H1 (cell line): ENCODE measurements at regions not wholly inside any gene's neighbourhood (a gene's known extent, or its start where the extent isn't known, plus 50 kb on each side); places are given as distances from the start of the nearest gene placed in this dataset.

Experiments
- CTCF ChIA-PET: fragments of 300-600 bp; sonication (Branson Sonifier 250); formaldehyde crosslinking; loops from one replicate; lab custom pipeline; 2021; ENCODE audit not compliant: partially characterized antibody; lab: Charles Lee
- POLR2A ChIA-PET: fragments of 300-600 bp; sonication (Branson Sonifier 250); formaldehyde crosslinking; loops from one replicate; lab custom pipeline; 2021; ENCODE audit warnings: inconsistent platforms; ENCODE audit not compliant: partially characterized antibody; lab: Charles Lee
- DNase-seq, 2 experiments: peaks; one replicate each; pipeline versions ENCODE4 v3.0.0 to v3.0.0-alpha.2; 2010 to 2022; ENCODE audit warnings: low spot score in 2 of 2, low read depth in 1 of 2, mixed read lengths in 1 of 2
- FAIRE-seq: peaks from 2 replicates; lab custom pipeline; 2011; peaks lifted over from hg19 to GRCh38; lab: Jason Lieb, UNC
- H2AFZ ChIP-seq: 2 replicates; pipeline ENCODE4 v1.8.1; 2012; ENCODE audit warnings: low read length, inconsistent platforms
- H2AK5ac ChIP-seq: 2 replicates; pipeline ENCODE4 v1.6.1; 2013; ENCODE audit warnings: low read depth, low read length
- H2BK120ac ChIP-seq: replicated peaks from 2 replicates; pipeline ENCODE3; 2013; ENCODE audit warnings: low read depth, low read length, inconsistent platforms
- H2BK12ac ChIP-seq: 2 replicates; pipeline ENCODE4 v1.6.1; 2013; ENCODE audit warnings: low read depth, low read length
- H2BK15ac ChIP-seq: 2 replicates; pipeline ENCODE4 v1.6.1; 2013; ENCODE audit warnings: low read length
- H2BK20ac ChIP-seq: 2 replicates; pipeline ENCODE4 v1.6.1; 2013; ENCODE audit warnings: low read length
- H2BK5ac ChIP-seq: 2 replicates; pipeline ENCODE4 v1.6.1; 2013; ENCODE audit warnings: low read depth, low read length
- H3K14ac ChIP-seq: 2 replicates; pipeline ENCODE4 v1.6.1; 2013; ENCODE audit warnings: inconsistent platforms; ENCODE audit not compliant: insufficient read length
- H3K18ac ChIP-seq: 2 replicates; pipeline ENCODE4 v1.6.1; 2013; ENCODE audit warnings: low read length; ENCODE audit errors: extremely low read depth
- H3K23ac ChIP-seq: 2 replicates; pipeline ENCODE4 v1.6.1; 2013; ENCODE audit warnings: inconsistent platforms; ENCODE audit not compliant: insufficient read length
- H3K23me2 ChIP-seq: 2 replicates; pipeline ENCODE4 v1.6.1; 2013; ENCODE audit warnings: low read depth, low read length
- H3K27ac ChIP-seq: 2 replicates; pipeline ENCODE4 v1.6.1; 2011; ENCODE audit warnings: low read depth, low read length, inconsistent platforms
- H3K27me3 ChIP-seq, 4 experiments: replicated peaks in 1 of 4; 1 replicate in 1 of 4; 2 replicates in 3 of 4; pipeline versions ENCODE4 v1.6.1 to v1.8.1; 2011 to 2013; ENCODE audit warnings: low read length in 3 of 4, mild to moderate bottlenecking in 3 of 4, inconsistent platforms in 2 of 4, mixed read lengths in 2 of 4, moderate library complexity in 1 of 4; ENCODE audit not compliant: control insufficient read depth in 3 of 4, insufficient read depth in 3 of 4; ENCODE audit errors: extremely low read depth in 1 of 4
- H3K36me3 ChIP-seq, 4 experiments: 2 replicates each; pipeline versions ENCODE4 v1.6.1 to v1.8.1; 2011 to 2013; ENCODE audit warnings: mild to moderate bottlenecking in 4 of 4, low read length in 3 of 4, moderate library complexity in 2 of 4, control low read depth in 1 of 4, inconsistent platforms in 1 of 4; ENCODE audit not compliant: insufficient read depth in 4 of 4, control insufficient read depth in 2 of 4
- H3K4ac ChIP-seq: replicated peaks from 2 replicates; pipeline ENCODE3; 2013; ENCODE audit warnings: low read length, low read depth, mixed read lengths, inconsistent platforms; ENCODE audit not compliant: insufficient read length
- H3K4me1 ChIP-seq, 4 experiments: replicated peaks in 1 of 4; 1 replicate in 1 of 4; 2 replicates in 3 of 4; pipeline versions ENCODE4 v1.6.1 to v1.8.1; 2011 to 2013; ENCODE audit warnings: low read length in 3 of 4, inconsistent platforms in 2 of 4, mixed read lengths in 1 of 4; ENCODE audit not compliant: insufficient read depth in 4 of 4, control insufficient read depth in 3 of 4
- H3K4me2 ChIP-seq, 2 experiments: 2 replicates each; pipeline versions ENCODE4 v1.6.1 to v1.8.1; 2011 to 2013; ENCODE audit warnings: low read depth in 2 of 2, low read length in 2 of 2, control low read depth in 1 of 2, inconsistent platforms in 1 of 2, mild to moderate bottlenecking in 1 of 2; ENCODE audit not compliant: insufficient read depth in 1 of 2
- H3K4me3 ChIP-seq, 4 experiments: fragments of 200-600, 300-600 bp in 1 of 4; sonication (generic), shearing (Covaris generic), sonication (Bioruptor Twin) in 1 of 4; 2 replicates each; pipeline versions ENCODE4 v1.5.1 to v1.8.1; 2011 to 2016; ENCODE audit warnings: low read length in 4 of 4, low read depth in 3 of 4, control low read depth in 2 of 4, inconsistent platforms in 2 of 4, mild to moderate bottlenecking in 2 of 4, mixed read lengths in 1 of 4, moderate library complexity in 1 of 4; ENCODE audit not compliant: insufficient read depth in 2 of 4; ENCODE audit errors: extremely low read depth in 1 of 4
- H3K56ac ChIP-seq: replicated peaks from 2 replicates; pipeline ENCODE3; 2013; ENCODE audit warnings: low read depth, mild to moderate bottlenecking, mixed read lengths, low read length, inconsistent platforms; ENCODE audit not compliant: insufficient read length
- H3K79me1 ChIP-seq: 2 replicates; pipeline ENCODE4 v1.6.1; 2013; ENCODE audit warnings: low read depth, low read length, control low read depth
- H3K79me2 ChIP-seq, 2 experiments: 2 replicates each; pipeline versions ENCODE4 v1.6.1 to v1.8.1; 2012 to 2013; ENCODE audit warnings: low read length in 2 of 2, mild to moderate bottlenecking in 2 of 2, inconsistent platforms in 1 of 2; ENCODE audit not compliant: insufficient read depth in 2 of 2, control insufficient read depth in 1 of 2
- H3K9ac ChIP-seq, 4 experiments: replicated peaks in 1 of 4; 1 replicate in 1 of 4; 2 replicates in 3 of 4; pipeline versions ENCODE4 v1.6.1 to v1.8.1; 2011 to 2013; ENCODE audit warnings: low read depth in 3 of 4, low read length in 3 of 4, control low read depth in 2 of 4, mild to moderate bottlenecking in 2 of 4, moderate library complexity in 2 of 4, inconsistent platforms in 1 of 4; ENCODE audit errors: extremely low read depth in 1 of 4
- H3K9me3 ChIP-seq, 2 experiments: 2 replicates each; pipeline versions ENCODE4 v1.6.1 to v1.8.1; 2012 to 2013; ENCODE audit warnings: mild to moderate bottlenecking in 2 of 2, moderate library complexity in 2 of 2, control low read depth in 1 of 2, inconsistent platforms in 1 of 2, low read depth in 1 of 2, low read length in 1 of 2, mixed read lengths in 1 of 2; ENCODE audit not compliant: insufficient read depth in 2 of 2
- H4K20me1 ChIP-seq, 2 experiments: replicated peaks in 1 of 2; 2 replicates each; pipeline versions ENCODE3 to v1.8.1; 2011 to 2013; ENCODE audit warnings: inconsistent platforms in 2 of 2, low read length in 2 of 2, mild to moderate bottlenecking in 1 of 2; ENCODE audit not compliant: insufficient read depth in 2 of 2, control insufficient read depth in 1 of 2
- H4K5ac ChIP-seq: 2 replicates; pipeline ENCODE4 v1.6.1; 2013; ENCODE audit warnings: low read length, low read depth, mixed read lengths, inconsistent platforms; ENCODE audit not compliant: insufficient read length
- H4K8ac ChIP-seq: 2 replicates; pipeline ENCODE4 v1.8.0; 2013; ENCODE audit warnings: mild to moderate bottlenecking, moderate library complexity, low read length, inconsistent platforms; ENCODE audit not compliant: insufficient read depth; ENCODE audit errors: extremely low read depth
- H4K91ac ChIP-seq: replicated peaks from 2 replicates; pipeline ENCODE3; 2013; ENCODE audit warnings: low read length, mixed read lengths, inconsistent platforms; ENCODE audit not compliant: insufficient read length
- NANOG ChIP-seq: IDR thresholded peaks from 2 replicates; pipeline ENCODE4 v1.6.1; 2011; ENCODE audit warnings: low read length, low read depth, mild to moderate bottlenecking, inconsistent platforms; ENCODE audit not compliant: insufficient read depth, poor library complexity, severe bottlenecking
- WGBS, 2 experiments: shearing (Covaris generic) in 1 of 2; methylation state at CpG; one replicate each; pipeline versions ENCODE4 v1.1.6 to v1.1.7; 2013 to 2015; ENCODE audit warnings: low lambda C conversion rate in 2 of 2, mixed read lengths in 2 of 2, inconsistent platforms in 1 of 2, low coverage in 1 of 2, missing lambda C conversion rate in 1 of 2; ENCODE audit not compliant: insufficient replicate concordance in 2 of 2, insufficient coverage in 1 of 2, insufficient read length in 1 of 2; ENCODE audit errors: extremely low coverage in 1 of 2, missing lambda C conversion rate in 1 of 2; 5-methylcytosine and 5-hydroxymethylcytosine counted together

- Histone ChIP-seq H2BK120ac (no peak overlapping the region), H4K8ac (no peak overlapping the region), H3K79me1 (no peaks in the 10 kb centered on the region), H3K4me2 (no peak overlapping the region), H2AFZ (no peak overlapping the region), H4K91ac (no peak overlapping the region), H2BK15ac (no peak overlapping the region), H3K4ac (no peak overlapping the region), H4K5ac (no peak overlapping the region), H3K27me3 (no peaks in the 10 kb centered on the region), H2AK5ac (no peak overlapping the region), H2BK5ac (no peak overlapping the region), H3K14ac (no peak overlapping the region), H3K23ac (no peak overlapping the region), H4K20me1 (no peaks in the 10 kb centered on the region), H3K4me1 (no peaks in the 10 kb centered on the region), H3K9ac (no peak overlapping the region), H2BK20ac (no peak overlapping the region), H2BK12ac (no peak overlapping the region), H3K23me2 (no peaks in the 10 kb centered on the region), H3K36me3 (no peaks in the 10 kb centered on the region), H3K56ac (no peak overlapping the region), H3K79me2 (no peaks in the 10 kb centered on the region), H3K18ac (no peak overlapping the region), H3K9me3 (no peaks in the 10 kb centered on the region), H3K4me3 (no peak overlapping the region), H3K27ac (no peak overlapping the region)
- WGBS, 2 experiments: no CpG with 5 or more reads among the region's 5 CpGs
- DNase-seq (no peak), FAIRE-seq (no peak)
- ChIA-PET POLR2A (no interaction called here), CTCF (no interaction called here)
- TF ChIP-seq NANOG: no peak
Measured at GRCh38 chr6:8678466-8678865, 243.1 kb upstream of the SLC35B3 start.
